ENCODE measurements at regions not wholly inside any gene's neighbourhood (a gene's known extent, or its start where the extent isn't known, plus 50 kb on each side); places are given as distances from the start of the nearest gene placed in this dataset.

DNA sequence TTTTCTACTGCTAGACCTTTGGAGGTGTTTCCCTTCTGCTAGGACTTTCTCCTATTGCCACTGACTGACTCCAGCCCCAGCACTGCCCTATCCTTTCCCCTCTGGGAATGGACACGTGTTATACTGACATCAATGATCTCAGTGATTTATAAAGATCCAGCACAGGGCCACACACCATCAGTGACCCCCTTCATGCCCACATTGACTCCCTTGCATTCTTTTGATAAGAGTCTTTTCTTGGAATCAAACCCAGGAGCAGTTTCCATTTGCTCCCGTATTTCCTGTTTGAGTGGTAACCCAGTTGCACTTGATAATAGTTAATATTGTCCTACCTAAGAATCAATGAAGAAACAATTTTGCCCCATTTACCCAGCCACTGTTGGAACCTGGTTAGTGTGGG, 501.0 kb upstream of the USP24 start:
- Histone ChIP-seq H3K9ac (ENCODE audit: low read depth, low read length) (peak overlapping the region; percentile 75), H3K4me1 (ENCODE audit: control insufficient read depth, insufficient read depth, low read length) (peaks cover 62% of the 10 kb centered on the region)

DNA sequence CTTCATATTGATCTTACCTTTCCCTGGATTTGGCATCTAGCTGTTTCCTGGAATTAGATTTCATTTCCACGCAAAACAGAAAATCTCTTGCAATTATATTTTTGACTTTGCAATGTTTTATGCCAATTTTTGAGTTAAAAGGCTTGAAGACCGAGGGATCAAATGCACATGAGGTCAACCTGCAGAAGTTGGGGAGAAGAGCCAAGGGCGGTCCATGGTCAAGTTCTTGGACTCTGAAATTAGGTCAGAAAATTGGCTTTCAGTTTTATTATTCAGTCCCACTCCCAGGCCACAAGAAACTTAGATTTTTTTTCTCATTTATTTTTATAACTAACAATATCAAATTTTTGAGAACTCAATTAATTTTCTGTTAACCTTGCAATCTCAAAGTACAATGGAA, 499.1 kb upstream of the USP24 start:
- H3K4me1 ChIP-seq (ENCODE audit: control insufficient read depth, insufficient read depth, low read length) = peaks cover 43% of the 10 kb centered on the region
- no peaks in the 10 kb centered on the region for H3K36me3 ChIP-seq (ENCODE audit: insufficient read depth, low read length)
- H3K4me3 ChIP-seq (ENCODE audit: low read length) = no peak overlapping the region

More for the DNA sequence above, 501.0 kb upstream of the USP24 start:
- no peak overlapping the region for H3K4me2 ChIP-seq (ENCODE audit: low read length)
- H3K9me3 ChIP-seq (replicated peaks; ENCODE audit: low read length) = no peaks in the 10 kb centered on the region
- no peaks in the 10 kb centered on the region for H3K36me3 ChIP-seq (ENCODE audit: insufficient read depth, low read length)
- no peak overlapping the region for H3K4me3 ChIP-seq (ENCODE audit: low read length)
- no peaks in the 10 kb centered on the region for H3K27me3 ChIP-seq (ENCODE audit: control insufficient read depth, insufficient read depth, low read length)

DNA sequence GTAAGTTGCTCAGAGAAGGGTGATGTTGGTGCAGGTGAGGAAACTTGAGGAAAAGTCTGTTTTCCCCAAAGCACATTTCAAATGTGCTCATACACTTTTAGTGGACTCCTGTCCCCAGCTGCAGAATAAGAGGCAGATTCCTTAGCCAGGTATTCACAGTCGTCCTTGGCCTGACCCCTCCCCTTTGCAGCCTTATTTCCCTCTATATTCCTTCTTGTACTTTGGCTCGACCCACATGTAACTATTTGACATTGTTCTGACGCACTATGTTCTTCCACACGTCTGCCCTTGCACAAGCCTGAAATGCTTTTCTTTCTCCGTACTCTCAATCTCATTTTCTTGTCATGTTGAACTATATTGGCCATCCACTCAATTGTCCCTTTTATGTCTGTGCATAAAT, 498.4 kb upstream of the USP24 start:
- no peaks in the 10 kb centered on the region for H3K27me3 ChIP-seq (ENCODE audit: control insufficient read depth, insufficient read depth, low read length)
- H3K36me3 ChIP-seq (ENCODE audit: insufficient read depth, low read length) = no peaks in the 10 kb centered on the region
- peaks cover 39% of the 10 kb centered on the region for H3K4me1 ChIP-seq (ENCODE audit: control insufficient read depth, insufficient read depth, low read length)
- H3K4me3 ChIP-seq (ENCODE audit: low read length) = no peak overlapping the region
- no peak overlapping the region for H3K9ac ChIP-seq (ENCODE audit: low read depth, low read length)
- H3K9me3 ChIP-seq (replicated peaks; ENCODE audit: low read length) = no peaks in the 10 kb centered on the region
- H3K4me2 ChIP-seq (ENCODE audit: low read length) = no peak overlapping the region

More for the DNA sequence above, 499.1 kb upstream of the USP24 start:
- H3K9me3 ChIP-seq (replicated peaks; ENCODE audit: low read length) = no peaks in the 10 kb centered on the region
- H3K4me2 ChIP-seq (ENCODE audit: low read length) = no peak overlapping the region
- no peak overlapping the region for H3K9ac ChIP-seq (ENCODE audit: low read depth, low read length)
- H3K27me3 ChIP-seq (ENCODE audit: control insufficient read depth, insufficient read depth, low read length) = no peaks in the 10 kb centered on the region

DNA sequence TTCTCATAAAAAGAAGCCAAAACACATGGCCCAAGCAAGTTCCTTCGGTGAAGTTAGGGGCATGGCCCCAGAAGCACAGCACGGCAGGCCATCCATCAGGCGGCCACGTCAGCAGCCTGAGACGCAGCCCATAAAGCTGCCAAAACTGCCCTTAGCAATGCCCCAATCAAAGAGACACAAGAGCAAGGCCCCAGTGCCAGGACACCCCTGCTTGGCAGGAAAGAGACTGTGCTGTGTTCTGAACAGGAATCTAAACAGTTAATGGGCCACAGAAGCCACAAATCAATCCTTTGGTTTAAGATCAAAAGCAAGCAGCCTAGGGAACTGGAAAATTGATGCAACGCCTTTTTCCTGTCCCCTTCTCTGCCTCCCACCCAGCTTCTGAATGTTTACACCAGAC, 497.0 kb upstream of the USP24 start:
- Histone ChIP-seq H3K9ac (ENCODE audit: low read depth, low read length) (no peak overlapping the region), H3K4me1 (ENCODE audit: control insufficient read depth, insufficient read depth, low read length) (peaks cover 26% of the 10 kb centered on the region), H3K9me3 (replicated peaks; ENCODE audit: low read length) (no peaks in the 10 kb centered on the region), H3K36me3 (ENCODE audit: insufficient read depth, low read length) (no peaks in the 10 kb centered on the region), H3K4me3 (ENCODE audit: low read length) (no peak overlapping the region), H3K27me3 (ENCODE audit: control insufficient read depth, insufficient read depth, low read length) (no peaks in the 10 kb centered on the region), H3K4me2 (ENCODE audit: low read length) (no peak overlapping the region)

DNA sequence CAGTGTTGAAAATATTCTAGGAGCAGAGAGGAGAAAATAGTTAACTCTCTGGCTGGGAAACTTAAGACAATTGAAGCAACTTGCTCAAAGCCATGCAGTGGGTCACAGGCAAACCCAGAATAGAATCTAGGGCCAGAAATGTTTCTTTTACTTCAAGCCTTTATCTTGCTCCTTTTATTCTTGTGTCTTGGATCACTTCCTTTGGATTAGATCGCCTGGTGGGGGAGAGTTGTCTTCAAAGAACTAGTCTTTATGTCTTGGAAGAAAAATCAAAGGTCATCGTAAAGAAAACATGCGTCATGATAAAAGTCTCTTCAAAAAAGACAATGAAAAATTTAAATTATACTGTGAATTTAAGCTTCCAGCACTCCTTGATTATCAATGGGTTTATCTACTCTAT, 493.6 kb upstream of the USP24 start:
- no peaks in the 10 kb centered on the region for H3K4me1 ChIP-seq (ENCODE audit: control insufficient read depth, insufficient read depth, low read length)
- no peaks in the 10 kb centered on the region for H3K36me3 ChIP-seq (ENCODE audit: insufficient read depth, low read length)
- no peaks in the 10 kb centered on the region for H3K9me3 ChIP-seq (replicated peaks; ENCODE audit: low read length)
- no peak overlapping the region for H3K4me2 ChIP-seq (ENCODE audit: low read length)
- no peaks in the 10 kb centered on the region for H3K27me3 ChIP-seq (ENCODE audit: control insufficient read depth, insufficient read depth, low read length)
- H3K4me3 ChIP-seq (ENCODE audit: low read length) = no peak overlapping the region
- H3K9ac ChIP-seq (ENCODE audit: low read depth, low read length) = no peak overlapping the region

DNA sequence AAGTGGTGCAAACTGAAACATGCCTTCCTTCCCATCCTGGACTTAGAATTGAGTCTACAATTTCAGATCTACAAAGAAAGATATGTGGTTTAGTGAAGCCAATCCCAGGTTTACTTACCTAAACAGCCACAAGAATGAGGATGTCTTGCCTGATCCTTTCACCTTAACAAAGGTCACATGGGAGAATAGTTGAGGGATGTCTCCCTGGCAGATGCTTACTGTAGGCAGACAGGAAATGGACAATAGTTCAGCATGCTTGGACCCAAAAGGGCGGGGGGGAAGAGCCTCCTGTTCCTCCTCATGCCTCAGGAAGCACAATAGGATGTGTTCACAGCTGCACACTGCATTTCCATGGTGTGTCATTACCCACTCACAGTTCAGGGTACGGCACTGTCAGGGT, 492.7 kb upstream of the USP24 start:
- Histone ChIP-seq H3K36me3 (ENCODE audit: insufficient read depth, low read length) (no peaks in the 10 kb centered on the region), H3K27me3 (ENCODE audit: control insufficient read depth, insufficient read depth, low read length) (no peaks in the 10 kb centered on the region), H3K4me3 (ENCODE audit: low read length) (no peak overlapping the region), H3K4me2 (ENCODE audit: low read length) (no peak overlapping the region), H3K4me1 (ENCODE audit: control insufficient read depth, insufficient read depth, low read length) (no peaks in the 10 kb centered on the region), H3K9ac (ENCODE audit: low read depth, low read length) (no peak overlapping the region), H3K9me3 (replicated peaks; ENCODE audit: low read length) (no peaks in the 10 kb centered on the region)

DNA sequence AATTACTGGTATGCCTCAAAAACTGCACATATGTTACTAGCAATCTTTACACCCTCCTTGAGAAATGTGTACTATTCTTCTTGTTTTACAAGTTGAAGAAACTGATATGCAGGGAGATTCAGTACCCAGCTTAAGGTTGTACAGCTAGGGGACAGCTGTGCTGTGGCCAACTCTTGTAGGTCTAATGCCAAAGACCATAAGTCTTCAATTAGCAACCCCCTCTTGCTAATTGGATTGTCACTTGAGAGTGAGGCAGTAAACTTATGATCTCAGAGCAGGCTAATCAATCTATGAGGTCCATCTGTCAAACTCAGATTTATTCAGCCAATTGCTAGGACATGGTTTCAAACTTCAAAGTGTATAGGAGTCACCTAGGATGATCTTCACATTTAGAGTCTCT, 492.0 kb upstream of the USP24 start:
- Histone ChIP-seq H3K9ac (ENCODE audit: low read depth, low read length) (no peak overlapping the region), H3K36me3 (ENCODE audit: insufficient read depth, low read length) (no peaks in the 10 kb centered on the region), H3K4me2 (ENCODE audit: low read length) (no peak overlapping the region), H3K4me3 (ENCODE audit: low read length) (no peak overlapping the region), H3K9me3 (replicated peaks; ENCODE audit: low read length) (no peaks in the 10 kb centered on the region), H3K4me1 (ENCODE audit: control insufficient read depth, insufficient read depth, low read length) (no peaks in the 10 kb centered on the region), H3K27me3 (ENCODE audit: control insufficient read depth, insufficient read depth, low read length) (no peaks in the 10 kb centered on the region)

DNA sequence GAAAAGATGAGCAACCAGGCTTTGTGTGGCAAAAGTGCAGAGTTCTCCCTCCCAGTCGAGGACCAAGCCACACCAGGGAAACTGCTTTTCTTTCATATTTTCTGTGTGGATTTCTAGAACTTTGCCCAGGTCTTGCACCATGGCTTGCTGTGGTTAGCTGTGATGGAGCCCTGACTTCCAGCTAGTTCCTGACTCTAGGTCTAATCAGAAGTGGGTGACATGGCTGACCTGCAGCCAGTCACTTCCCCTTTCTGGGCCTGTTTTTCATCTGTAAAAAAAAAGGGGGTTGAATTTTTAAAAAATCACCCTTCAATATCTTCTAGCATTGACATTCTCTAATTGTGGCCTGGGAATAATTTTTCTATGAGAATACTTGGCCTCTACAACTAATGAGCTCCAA, 491.2 kb upstream of the USP24 start:
- Histone ChIP-seq H3K27me3 (ENCODE audit: control insufficient read depth, insufficient read depth, low read length) (no peaks in the 10 kb centered on the region), H3K4me3 (ENCODE audit: low read length) (no peak overlapping the region), H3K4me1 (ENCODE audit: control insufficient read depth, insufficient read depth, low read length) (no peaks in the 10 kb centered on the region)

DNA sequence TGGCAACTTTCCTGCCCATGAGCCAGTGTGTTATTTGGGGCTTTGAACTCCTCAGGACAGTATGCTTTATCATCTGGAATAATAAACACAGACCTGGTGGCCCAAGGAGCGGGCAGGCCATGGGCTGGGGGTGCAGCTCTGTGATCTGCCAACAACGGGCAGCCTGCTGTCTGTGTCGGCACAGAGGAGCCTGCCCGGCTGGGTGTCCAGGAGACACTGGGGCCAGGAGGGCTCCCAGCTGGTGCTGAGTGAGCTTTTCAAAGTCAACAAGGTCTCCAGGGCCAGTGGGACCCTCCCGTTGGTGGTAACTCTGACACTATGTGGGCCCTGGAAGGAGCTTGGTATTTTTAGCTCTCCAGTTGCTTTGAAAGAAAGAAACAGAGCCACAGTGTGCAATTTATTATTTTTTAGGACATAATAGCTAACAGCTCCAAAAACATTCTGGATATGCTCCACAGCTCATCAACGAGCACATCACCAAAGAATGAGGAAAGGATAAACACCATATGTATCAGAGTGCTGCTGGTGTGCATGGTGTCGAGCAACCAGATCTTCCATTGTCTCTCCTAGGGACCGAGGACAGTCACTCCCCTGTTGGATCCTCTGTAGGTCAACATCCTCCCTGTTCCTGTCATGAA, 488.7 kb upstream of the USP24 start:
- no peak overlapping the region for H3K4me2 ChIP-seq (ENCODE audit: low read length)
- H3K27me3 ChIP-seq (ENCODE audit: control insufficient read depth, insufficient read depth, low read length) = no peaks in the 10 kb centered on the region
- no peaks in the 10 kb centered on the region for H3K9me3 ChIP-seq (replicated peaks; ENCODE audit: low read length)
- no peaks in the 10 kb centered on the region for H3K36me3 ChIP-seq (ENCODE audit: insufficient read depth, low read length)
- H3K9ac ChIP-seq (ENCODE audit: low read depth, low read length) = no peak overlapping the region
- H3K4me3 ChIP-seq (ENCODE audit: low read length) = no peak overlapping the region
- peaks cover 23% of the 10 kb centered on the region for H3K4me1 ChIP-seq (ENCODE audit: control insufficient read depth, insufficient read depth, low read length)

More for the DNA sequence above, 491.2 kb upstream of the USP24 start:
- Histone ChIP-seq H3K9me3 (replicated peaks; ENCODE audit: low read length) (no peaks in the 10 kb centered on the region), H3K36me3 (ENCODE audit: insufficient read depth, low read length) (no peaks in the 10 kb centered on the region), H3K4me2 (ENCODE audit: low read length) (no peak overlapping the region), H3K9ac (ENCODE audit: low read depth, low read length) (no peak overlapping the region)

DNA sequence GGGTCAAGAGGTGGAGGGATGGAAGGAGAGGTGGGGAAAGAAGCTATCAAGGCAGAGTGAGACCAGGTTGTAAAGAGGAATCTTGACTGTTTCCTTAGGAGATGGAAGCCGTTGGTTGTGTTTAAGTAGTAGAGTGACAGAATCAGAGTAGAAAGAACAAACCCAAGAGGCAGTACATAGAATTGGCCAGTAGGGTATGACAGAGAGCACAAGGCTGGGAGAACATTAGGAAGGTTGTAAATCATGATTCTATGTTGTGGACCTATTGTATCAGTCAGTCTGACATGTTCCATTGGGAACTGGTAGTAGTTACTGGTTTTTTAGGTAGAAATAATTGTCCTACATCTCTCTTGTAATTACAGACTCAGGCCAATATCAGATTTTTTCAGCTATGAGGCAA, 486.9 kb upstream of the USP24 start:
- Histone ChIP-seq H3K9ac (ENCODE audit: low read depth, low read length) (no peak overlapping the region), H3K4me1 (ENCODE audit: control insufficient read depth, insufficient read depth, low read length) (peaks cover 24% of the 10 kb centered on the region)

DNA sequence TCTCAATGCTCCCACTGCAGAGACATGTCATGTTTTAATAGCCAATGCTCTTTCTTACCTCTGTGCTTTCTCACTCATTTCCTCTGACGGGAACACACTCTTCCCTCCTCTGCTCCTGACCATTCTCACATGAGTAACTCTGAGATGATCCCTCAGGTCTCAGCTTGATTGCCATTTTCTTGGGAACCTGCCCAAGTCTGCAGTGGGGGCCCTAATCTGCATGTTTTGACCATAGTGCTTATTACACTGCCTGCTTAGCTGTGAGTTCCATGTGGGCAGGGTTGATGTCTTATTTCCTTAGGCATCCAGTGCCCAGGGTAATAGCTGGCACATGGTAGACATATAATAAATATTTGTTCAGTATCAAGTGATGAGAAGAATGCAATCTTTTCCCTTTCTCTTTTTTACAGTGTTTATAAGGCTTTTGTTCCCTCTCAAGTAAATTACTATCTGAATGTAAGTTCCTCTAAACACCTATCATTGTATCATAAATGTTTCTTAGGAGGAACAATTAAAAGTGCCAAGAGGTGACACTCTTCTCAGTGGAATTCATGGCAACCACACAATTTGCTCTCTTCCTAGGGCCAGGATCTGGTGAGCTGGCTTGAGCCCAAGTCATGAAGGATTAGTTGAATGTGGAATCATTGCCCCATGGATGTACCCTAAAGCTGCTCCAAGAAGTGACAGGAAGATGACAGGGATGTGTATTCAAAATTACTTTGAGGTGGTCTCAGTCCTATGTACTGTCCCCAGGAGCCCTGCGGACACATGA, 485.4 kb upstream of the USP24 start:
- H3K4me1 ChIP-seq (ENCODE audit: control insufficient read depth, insufficient read depth, low read length) = peaks cover 39% of the 10 kb centered on the region
- no peaks in the 10 kb centered on the region for H3K27me3 ChIP-seq (ENCODE audit: control insufficient read depth, insufficient read depth, low read length)
- no peak overlapping the region for H3K4me2 ChIP-seq (ENCODE audit: low read length)
- no peaks in the 10 kb centered on the region for H3K36me3 ChIP-seq (ENCODE audit: insufficient read depth, low read length)
- no peak overlapping the region for H3K4me3 ChIP-seq (ENCODE audit: low read length)
- peak overlapping the region; percentile 19 for H3K9ac ChIP-seq (ENCODE audit: low read depth, low read length)
- no peaks in the 10 kb centered on the region for H3K9me3 ChIP-seq (replicated peaks; ENCODE audit: low read length)

More for the DNA sequence above, 486.9 kb upstream of the USP24 start:
- no peak overlapping the region for H3K4me3 ChIP-seq (ENCODE audit: low read length)
- no peaks in the 10 kb centered on the region for H3K36me3 ChIP-seq (ENCODE audit: insufficient read depth, low read length)
- no peak overlapping the region for H3K4me2 ChIP-seq (ENCODE audit: low read length)
- no peaks in the 10 kb centered on the region for H3K27me3 ChIP-seq (ENCODE audit: control insufficient read depth, insufficient read depth, low read length)
- H3K9me3 ChIP-seq (replicated peaks; ENCODE audit: low read length) = no peaks in the 10 kb centered on the region

DNA sequence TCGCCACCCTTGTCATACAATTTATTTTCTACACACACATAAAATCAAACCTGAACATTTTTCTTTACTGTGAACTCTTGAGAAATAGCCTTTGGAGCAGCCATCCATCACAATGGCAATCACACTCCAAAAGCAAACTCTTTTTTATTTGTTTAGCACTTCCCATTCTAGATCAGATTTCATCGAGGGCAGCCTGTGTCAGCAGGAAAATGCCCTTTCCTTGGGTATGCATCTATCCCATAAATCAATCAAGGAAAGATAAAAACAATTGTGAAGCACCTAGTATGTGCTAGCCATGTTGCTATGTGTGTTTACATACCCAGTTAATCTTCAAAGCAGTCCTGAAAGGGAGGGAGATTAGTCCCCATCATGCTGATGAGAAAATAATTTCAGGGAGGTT, 484.1 kb upstream of the USP24 start:
- Histone ChIP-seq H3K4me3 (ENCODE audit: low read length) (no peak overlapping the region), H3K27me3 (ENCODE audit: control insufficient read depth, insufficient read depth, low read length) (no peaks in the 10 kb centered on the region), H3K4me2 (ENCODE audit: low read length) (no peak overlapping the region), H3K9ac (ENCODE audit: low read depth, low read length) (no peak overlapping the region), H3K4me1 (ENCODE audit: control insufficient read depth, insufficient read depth, low read length) (peaks cover 52% of the 10 kb centered on the region), H3K9me3 (replicated peaks; ENCODE audit: low read length) (no peaks in the 10 kb centered on the region), H3K36me3 (ENCODE audit: insufficient read depth, low read length) (no peaks in the 10 kb centered on the region)
